Heart right ventricle (tissue), 16 donors: ENCODE measurements at regions not wholly inside any gene's neighbourhood (a gene's known extent, or its start where the extent isn't known, plus 50 kb on each side); places are given as distances from the start of the nearest gene placed in this dataset.

Experiments
- ATAC-seq, 8 donors: fragments of 200-7000 bp; cut with Tn5 transposase; one replicate each; pipeline ENCODE4 v1.9.1; 2020; ENCODE audit warnings: mild to moderate bottlenecking in 8 of 8, moderate library complexity in 8 of 8, moderate number of reproducible peaks in 1 of 8
- DNase-seq, 2 donors: peaks; one replicate each; pipeline ENCODE4 v3.0.0-alpha.2; 2020
- H3K27ac ChIP-seq, 10 donors: fragments of 200-600 bp; sonication (generic) in 2 of 10; one replicate each; pipeline versions ENCODE4 v1.5.0 to v1.8.0; 2020 to 2022; ENCODE audit warnings: mild to moderate bottlenecking in 3 of 10
- H3K27me3 ChIP-seq, 7 donors: fragments of 200-600 bp; one replicate each; pipeline ENCODE4 v1.8.0; 2021 to 2022; ENCODE audit warnings: mild to moderate bottlenecking in 2 of 7
- H3K36me3 ChIP-seq, 9 donors: fragments of 200-600 bp; sonication (generic) in 1 of 9; one replicate each; pipeline versions ENCODE4 v1.5.0 to v1.8.0; 2020 to 2022; ENCODE audit warnings: mild to moderate bottlenecking in 2 of 9
- H3K4me1 ChIP-seq, 9 donors: fragments of 200-600 bp; sonication (generic) in 1 of 9; one replicate each; pipeline versions ENCODE4 v1.5.0 to v1.8.0; 2020 to 2022; ENCODE audit warnings: mild to moderate bottlenecking in 4 of 9
- H3K4me3 ChIP-seq, 10 donors: fragments of 200-600 bp; sonication (generic) in 2 of 10; one replicate each; pipeline versions ENCODE4 v1.5.0 to v1.8.0; 2020 to 2022; ENCODE audit warnings: mild to moderate bottlenecking in 7 of 10, moderate library complexity in 2 of 10
- H3K9me3 ChIP-seq, 11 donors: fragments of 200-600 bp in 10 of 11; sonication (generic) in 2 of 11; one replicate each; pipeline versions ENCODE4 v1.5.0 to v1.8.0; 2013 to 2022; ENCODE audit warnings: mild to moderate bottlenecking in 2 of 11, control low read depth in 1 of 11, moderate library complexity in 1 of 11
- CTCF ChIP-seq, 9 donors: fragments of 200-600 bp; sonication (generic) in 2 of 9; IDR thresholded peaks; one replicate each; pipeline versions ENCODE4 v1.5.0 to v1.8.0; 2021 to 2022; ENCODE audit warnings: antibody characterized with exemption in 9 of 9, mild to moderate bottlenecking in 5 of 9, moderate library complexity in 1 of 9
- WGBS, 2 donors: extraction: QIAGEN DNeasy Blood & Tissue Kit; methylation state at CpG; one replicate each; pipeline ENCODE4 v1.1.7; 2013; ENCODE audit warnings: inconsistent platforms in 1 of 2; 5-methylcytosine and 5-hydroxymethylcytosine counted together
- intact Hi-C, 10 donors: fragments of 100-400 bp; cut with DNase I; formaldehyde crosslinking; loops; one replicate each; pipeline versions ENCODE4 v1.11.1 to v1.14.2; 2022
- donor health status: Arrhythmogenic right ventricular cardiomyopathy.
- donor health status: ischemic (EF 13 %, LVEDD 7.1; RV severe dilation, severe dysfunction).
- donor health status: healthy with polysubstance abuse.
- donor health status: DM: no; HTN: yes; CAD: no.
- donor health status: DM: no; HTN: no; CAD: no.
- donor health status: ischemic (EF 25% LVEDD 6.9; RV normal size, moderate dysfunction).
- donor health status: ischemic (EF 25% LVEDD 5.7; RV mildly dilated, moderate dysfunction).
- donor health status: healthy.
- donor health status: DM: yes; HTN: yes; CAD: no.
- donor health status: Ischemic cardiomyopathy.
- donor health status: ischemic (EF 35%, LVEDD 5.7; RV mildly dilated, moderate dysfunction).
- donor health status: nonischemic (EF 11% LVEDD 7.7; RV severe dilation, severe dysfunction).
- donor health status: DM: yes; HTN: yes; CAD: no.
- donor health status: PGD.
- donor health status: ischemic (EF 29% LVEDD 5.4; RV normal size, mild dysfunction).
- donor health status: nonischemic (EF 23%, LVEDD 6.1; RV moderate dilation, normal function).

- Histone ChIP-seq H3K36me3 (no peaks in the 10 kb centered on the region), H3K27ac (no peak overlapping the region), H3K9me3 (peaks cover 0 to 9% (median 0%) of the 10 kb centered on the region in 11 donors), H3K27me3 (no peaks in the 10 kb centered on the region), H3K4me3 (no peak overlapping the region), H3K4me1 (no peaks in the 10 kb centered on the region)
- TF ChIP-seq CTCF (IDR thresholded peaks at IDR 0.05), result no peak
- ATAC-seq (no peak), DNase-seq (no peak)
- intact Hi-C loops, result no loop called here
- 88% methylated on average over 2 of the region's 2 CpGs for WGBS, 2 donors
Observed at GRCh38 chr10:81095238-81095637, 557.5 kb downstream of the SH2D4B start.

- DNase-seq (no peak), ATAC-seq (no peak)
- Histone ChIP-seq H3K4me3 (no peak overlapping the region), H3K27ac (no peak overlapping the region), H3K36me3 (no peaks in the 10 kb centered on the region), H3K27me3 (no peaks in the 10 kb centered on the region), H3K4me1 (no peaks in the 10 kb centered on the region), H3K9me3 (peaks cover 0 to 3% (median 0%) of the 10 kb centered on the region in 11 donors)
- no peak for TF ChIP-seq CTCF (IDR thresholded peaks at IDR 0.05)
- WGBS, 2 donors, result 66 to 79% methylated on average over 1 of the region's 1 CpG
- intact Hi-C loops, result no loop called here
Observed at GRCh38 chr10:81096558-81096957, 558.9 kb downstream of the SH2D4B start.

GRCh38 chr10:81101062-81101461, 563.4 kb downstream of the SH2D4B start:
- DNase-seq, result no peak
- Histone ChIP-seq H3K27me3 (peaks cover 0 to 4% (median 0%) of the 10 kb centered on the region in 7 donors), H3K9me3 (no peaks in the 10 kb centered on the region), H3K27ac (no peak overlapping the region), H3K36me3 (no peaks in the 10 kb centered on the region), H3K4me3 (no peak overlapping the region), H3K4me1 (no peaks in the 10 kb centered on the region)
- no peak for ATAC-seq
- TF ChIP-seq CTCF (IDR thresholded peaks at IDR 0.05), result no peak
- intact Hi-C loops, result no loop called here

GRCh38 chr10:81104494-81104893, 566.8 kb downstream of the SH2D4B start:
- Histone ChIP-seq H3K27ac (no peak overlapping the region), H3K9me3 (no peaks in the 10 kb centered on the region), H3K27me3 (peaks cover 0 to 4% (median 0%) of the 10 kb centered on the region in 7 donors), H3K4me1 (no peaks in the 10 kb centered on the region), H3K36me3 (no peaks in the 10 kb centered on the region), H3K4me3 (no peak overlapping the region)
- intact Hi-C loops, result no loop called here
- 75 to 85% methylated on average over 3 of the region's 3 CpGs for WGBS, 2 donors
- no peak for TF ChIP-seq CTCF (IDR thresholded peaks at IDR 0.05)
- ATAC-seq (no peak), DNase-seq (no peak)
